Suppressor macrophage treated with lipopolysaccharide for 1 hour (primary cell): ENCODE measurements at regions not wholly inside any gene's neighbourhood (a gene's known extent, or its start where the extent isn't known, plus 50 kb on each side); places are given as distances from the start of the nearest gene placed in this dataset.
A peak's percentile ranks its signal among the peaks of the same experiment; 100 is the strongest.
"Not testable (repeated sequence)": the region's sequence is repeated elsewhere in the genome, so short reads cannot be mapped to it uniquely, and the experiment has no call there.

Experiments
- DNase-seq, 3 donors: peaks; one replicate each; pipeline ENCODE4 v3.0.0-alpha.2; 2020 to 2022

DNA sequence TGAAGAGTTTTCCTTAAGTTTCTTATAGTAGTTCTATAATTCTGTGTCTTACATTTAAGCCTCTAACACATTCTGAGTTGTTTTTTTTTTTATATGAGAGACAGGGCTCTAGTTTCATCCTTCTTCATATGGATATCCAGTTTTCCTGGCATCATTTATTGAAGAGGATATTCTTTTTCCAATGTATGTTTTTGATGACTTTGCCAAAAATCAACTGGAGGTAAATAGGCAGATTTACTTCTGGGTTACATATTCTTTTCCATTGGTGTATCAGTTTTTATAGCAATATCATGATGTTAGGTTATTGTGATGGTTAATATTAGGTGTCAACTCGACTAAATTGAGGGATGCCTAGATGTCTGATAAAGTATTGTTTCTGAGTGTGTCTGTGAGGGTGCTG is 650.7 kb upstream of the GRID2 start:
- DNase-seq = no peak

DNA sequence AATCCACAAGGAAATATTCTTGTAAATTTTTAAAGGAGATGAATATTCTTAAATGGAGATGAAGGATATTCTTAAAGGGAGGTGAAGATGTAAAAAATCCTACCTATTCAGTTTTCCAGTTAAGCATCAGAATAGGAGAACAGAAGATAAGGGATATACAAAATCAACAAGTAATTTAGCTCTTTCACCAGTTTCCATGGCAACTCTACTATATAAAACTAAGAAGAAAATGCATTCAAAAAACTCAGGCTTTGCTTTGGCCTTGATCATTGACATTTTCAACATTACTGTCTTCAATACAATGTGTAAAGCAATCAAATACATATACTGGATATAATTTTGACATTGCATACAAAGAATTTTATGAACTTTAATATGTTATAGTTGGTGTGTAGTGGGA is 622.7 kb upstream of the GRID2 start:
- DNase-seq = no peak

- DNase-seq = no peak
These were observed 622.2 kb upstream of the GRID2 start for GRCh38 chr4:91681544-91681943.

GRCh38 chr4:91684955-91685354 is 618.8 kb upstream of the GRID2 start:
- DNase-seq = no peak

- DNase-seq = no peak
These were observed 615.4 kb upstream of the GRID2 start for GRCh38 chr4:91688413-91688812.

DNA sequence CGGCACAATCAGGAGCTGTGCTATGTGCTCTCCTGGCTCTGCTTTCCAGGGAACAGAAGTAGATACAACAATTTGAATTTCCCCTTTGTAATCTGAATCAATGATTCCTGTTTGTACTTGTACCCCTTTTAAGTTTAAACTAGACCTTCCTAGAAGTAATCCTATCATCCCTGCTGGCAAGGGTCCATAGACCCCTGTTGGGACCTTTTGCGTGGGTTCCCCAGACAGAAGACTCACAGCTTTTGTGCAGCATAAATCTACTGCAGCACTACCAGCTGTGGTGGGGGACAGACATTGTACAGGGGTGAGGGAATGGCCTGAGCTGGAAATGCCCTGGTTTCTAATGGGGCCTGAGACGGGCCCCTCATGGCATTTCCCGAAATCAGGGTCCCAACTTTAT is 604.1 kb upstream of the GRID2 start:
- not testable (repeated sequence) for DNase-seq

DNA sequence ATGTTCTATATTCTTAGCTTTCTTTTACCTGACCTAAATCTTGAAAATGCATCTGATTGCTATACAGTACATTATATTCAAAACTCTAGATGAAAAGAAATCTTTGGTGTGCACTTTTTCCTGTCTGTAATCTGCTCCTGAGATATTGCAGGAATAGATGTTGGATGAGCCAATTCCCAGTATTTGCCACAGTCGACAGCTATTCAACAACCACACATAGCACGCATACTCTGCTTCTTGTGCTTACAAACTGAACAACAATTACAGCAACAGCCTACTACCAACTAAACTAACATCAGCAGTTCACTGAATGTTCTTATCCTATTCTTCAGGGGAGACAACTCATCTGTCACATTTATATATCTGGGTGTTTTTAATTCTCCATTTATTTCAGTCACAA is 573.9 kb upstream of the GRID2 start:
- DNase-seq = no peak

- no peak for DNase-seq
These were observed 569.1 kb upstream of the GRID2 start for GRCh38 chr4:91734682-91735081.

GRCh38 chr4:91738831-91739230 is 564.9 kb upstream of the GRID2 start:
- peak in 2 of 3 donors; percentile 1 to 17 for DNase-seq

DNA sequence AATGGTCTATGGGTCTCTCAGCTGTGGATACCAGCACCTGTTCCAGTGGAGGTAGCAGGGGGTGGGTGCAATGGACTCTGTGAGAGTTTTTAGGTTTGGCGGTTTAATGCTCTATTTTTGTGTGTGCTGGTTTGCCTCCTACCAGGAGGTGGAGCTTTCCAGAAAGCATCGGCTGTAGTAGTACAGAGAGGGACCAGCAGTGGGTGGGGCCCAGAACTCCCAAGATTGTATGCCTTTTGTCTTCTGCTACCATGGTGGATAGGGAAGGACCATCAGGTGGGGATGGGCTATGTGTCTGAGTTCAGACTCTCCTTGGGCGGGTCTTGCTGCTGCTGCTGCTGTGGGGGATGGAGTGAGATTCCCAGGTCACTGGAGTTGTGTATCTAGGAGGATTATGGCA is 557.2 kb upstream of the GRID2 start:
- DNase-seq = no peak

GRCh38 chr4:91751961-91752360 is 551.8 kb upstream of the GRID2 start:
- no peak for DNase-seq

- DNase-seq = no peak
These were observed 549.0 kb upstream of the GRID2 start for GRCh38 chr4:91754716-91755115.

GRCh38 chr4:91758487-91758886 is 545.3 kb upstream of the GRID2 start:
- DNase-seq = no peak

DNA sequence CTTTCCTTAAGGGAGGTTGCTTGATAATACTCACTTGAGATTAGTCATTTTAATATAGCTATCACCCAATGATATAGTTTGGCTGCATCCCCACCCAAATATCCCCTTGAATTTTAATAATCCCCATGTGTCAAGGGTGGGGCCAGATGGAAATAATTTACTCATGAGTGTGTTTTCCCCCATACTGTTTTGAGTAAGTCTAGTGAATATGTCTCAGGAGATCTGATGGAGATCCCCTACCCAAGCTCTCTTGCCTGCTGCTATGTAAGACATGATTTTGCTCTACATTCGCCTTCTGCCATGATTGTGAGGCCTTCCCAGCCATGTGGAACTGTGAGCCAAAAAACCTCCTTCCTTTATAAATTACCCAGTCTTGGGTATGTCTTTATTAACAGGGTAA is 539.7 kb upstream of the GRID2 start:
- no peak for DNase-seq

GRCh38 chr4:91769912-91770311 is 533.9 kb upstream of the GRID2 start:
- DNase-seq = no peak

- not testable (repeated sequence) for DNase-seq
These were observed 512.1 kb upstream of the GRID2 start for GRCh38 chr4:91791631-91792030.

DNA sequence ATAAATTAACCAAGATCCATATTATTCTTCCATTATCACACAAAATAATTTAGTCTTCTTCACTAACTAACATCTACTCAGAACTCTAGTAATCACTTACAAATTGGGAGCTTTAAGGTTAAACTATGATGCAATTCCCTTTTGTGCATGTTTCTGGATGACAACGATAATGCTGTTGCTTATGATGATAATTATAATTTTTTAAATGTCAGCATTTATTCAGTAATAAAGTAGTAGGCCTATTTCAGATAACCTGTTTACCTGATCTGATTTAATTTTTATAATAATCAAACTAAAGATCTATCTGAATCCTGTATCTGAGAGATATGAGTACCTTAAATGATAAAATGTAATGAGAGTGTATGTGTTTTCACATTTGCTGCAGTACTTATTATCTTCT is 507.8 kb upstream of the GRID2 start:
- DNase-seq = no peak

DNA sequence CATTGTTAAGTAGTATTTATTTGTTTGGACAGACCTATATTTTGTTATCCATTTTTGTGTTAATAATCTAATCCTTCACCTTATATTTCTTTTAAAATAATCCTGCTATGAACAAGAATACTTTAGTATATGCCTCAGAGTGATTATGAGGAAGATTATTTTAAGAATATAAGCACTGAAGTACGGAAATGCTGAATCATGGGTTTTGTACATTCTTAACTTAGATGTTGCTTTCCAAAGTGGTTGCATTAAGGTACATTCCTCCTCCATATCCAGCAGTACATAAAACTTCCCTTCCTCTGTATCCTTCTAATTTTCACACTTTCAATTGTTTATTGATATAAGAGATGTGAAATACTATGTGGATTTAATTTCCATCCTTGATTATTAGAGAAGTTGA is 491.4 kb upstream of the GRID2 start:
- DNase-seq = no peak

- DNase-seq = no peak
These were observed 479.0 kb upstream of the GRID2 start for GRCh38 chr4:91824773-91825172.

DNA sequence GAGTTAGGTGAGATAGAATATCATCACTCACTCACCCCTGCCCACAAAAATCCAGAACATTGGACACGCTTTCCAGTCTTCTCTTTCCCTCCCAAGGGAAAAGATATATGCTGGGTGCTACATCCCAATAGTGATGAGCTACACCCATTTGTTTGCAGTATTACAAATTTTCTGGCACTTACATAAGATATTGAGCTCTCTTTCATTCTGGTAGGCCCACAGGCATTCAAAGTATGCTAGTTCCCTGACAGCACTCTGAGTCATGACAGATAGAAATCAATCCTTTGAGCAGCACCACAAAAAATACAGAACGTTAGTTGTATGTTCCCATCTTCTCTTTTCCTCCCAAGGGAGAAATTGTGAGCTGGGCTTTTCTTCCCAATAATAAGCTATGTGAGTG is 477.6 kb upstream of the GRID2 start:
- no peak for DNase-seq

DNA sequence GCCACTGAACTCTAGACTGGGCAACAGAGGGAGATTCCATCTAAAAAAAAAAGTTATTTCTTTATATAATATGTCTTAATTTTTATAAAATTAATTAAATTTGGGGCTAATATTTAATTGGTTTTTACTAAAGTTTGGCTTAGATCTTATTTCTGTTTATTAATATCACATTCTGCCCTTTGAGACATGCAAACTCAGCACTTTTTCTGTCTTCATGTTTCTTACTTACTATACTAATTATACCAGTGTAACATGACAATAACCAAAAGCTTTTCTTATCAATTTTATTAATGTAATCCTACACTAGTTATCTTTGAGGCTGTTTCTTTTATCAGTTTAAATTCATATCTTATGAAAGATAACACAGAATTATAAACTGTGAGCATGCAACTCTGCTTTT is 475.9 kb upstream of the GRID2 start:
- DNase-seq = no peak

- DNase-seq = no peak
These were observed 474.2 kb upstream of the GRID2 start for GRCh38 chr4:91829531-91829930.

- DNase-seq = no peak
These were observed 472.9 kb upstream of the GRID2 start for GRCh38 chr4:91830681-91831395.

GRCh38 chr4:91837608-91838029 is 466.1 kb upstream of the GRID2 start:
- DNase-seq = no peak

GRCh38 chr4:91838181-91838861 is 465.4 kb upstream of the GRID2 start:
- DNase-seq = no peak
